Colonic mucosa (tissue), 4 donors: ENCODE measurements at regions not wholly inside any gene's neighbourhood (a gene's known extent, or its start where the extent isn't known, plus 50 kb on each side); places are given as distances from the start of the nearest gene placed in this dataset.

ENCODE experiments used
- DNase-seq: peaks from one replicate; pipeline ENCODE4 v3.0.0-alpha.2; 2020
- H3K27ac ChIP-seq: fragments of 200-600 bp; one replicate; pipeline ENCODE4 v1.8.0; 2021
- H3K27me3 ChIP-seq: fragments of 200-600 bp; one replicate; pipeline ENCODE4 v1.8.0; 2021
- H3K36me3 ChIP-seq: fragments of 200-600 bp; one replicate; pipeline ENCODE4 v1.8.0; 2021
- H3K4me1 ChIP-seq: fragments of 200-600 bp; one replicate; pipeline ENCODE4 v1.8.0; 2021; ENCODE audit warnings: mild to moderate bottlenecking
- H3K4me3 ChIP-seq: fragments of 200-600 bp; one replicate; pipeline ENCODE4 v1.8.0; 2021
- H3K9ac ChIP-seq, 2 donors: one replicate each; pipeline ENCODE4 v1.7.0; 2013; ENCODE audit warnings: control low read depth in 2 of 2, low read depth in 2 of 2, low read length in 2 of 2
- H3K9me3 ChIP-seq: fragments of 200-600 bp; one replicate; pipeline ENCODE4 v1.8.0; 2021
- intact Hi-C: fragments of 100-400 bp; cut with DNase I; formaldehyde crosslinking; loops from one replicate; pipeline ENCODE4 v1.14.1; 2022
- TF ChIP-seq, protein P1 (sequence below): fragments of 200-600 bp; IDR thresholded peaks from one replicate; pipeline ENCODE4 v1.8.0; 2022; ENCODE audit warnings: antibody characterized with exemption, mild to moderate bottlenecking
- donor health status: healthy.
- donor health status: DM: no; HTN: no; CAD: no.
- donor health status: DM: no; HTN: no; CAD: no.

DNA sequence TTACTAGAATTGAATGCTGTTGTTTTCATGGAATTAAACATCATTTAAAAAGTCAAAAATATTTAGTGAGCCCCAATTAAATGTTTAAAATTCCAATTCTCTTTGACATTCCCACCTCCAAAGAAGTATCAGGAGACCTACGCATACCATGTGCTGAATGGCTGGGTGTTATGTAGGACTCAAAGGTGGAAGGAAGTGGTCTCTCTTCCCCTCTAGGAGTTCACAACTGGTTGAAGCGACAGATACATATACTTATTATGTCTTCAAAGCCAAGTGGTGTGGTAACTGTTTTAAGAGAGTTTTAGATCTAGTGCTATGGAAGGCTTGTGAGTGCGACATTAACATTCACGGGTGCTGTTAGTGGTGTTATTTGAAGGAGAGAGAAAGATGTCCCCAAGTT lies 464.0 kb downstream of the ATP23 start:
- no peak for DNase-seq

DNA sequence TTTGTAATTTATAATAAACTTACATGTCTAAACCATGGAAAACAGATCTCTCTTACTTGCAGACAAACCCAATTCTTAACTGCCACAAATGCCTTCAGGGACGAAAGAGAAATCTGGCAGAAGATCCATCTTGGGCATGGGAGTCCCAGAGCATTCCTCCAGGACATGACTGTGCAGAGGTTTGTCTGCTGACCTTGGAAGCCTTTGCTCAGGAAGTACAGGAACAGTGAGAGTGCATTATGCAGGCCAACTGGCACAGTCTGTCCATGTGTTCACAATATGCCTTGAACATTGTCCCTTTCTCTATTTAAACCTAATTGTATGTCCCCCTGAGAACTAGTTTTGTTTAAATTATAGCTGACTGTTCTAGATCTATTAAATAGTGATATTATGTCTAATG lies 467.1 kb downstream of the ATP23 start:
- H3K4me1 ChIP-seq, result no peaks in the 10 kb centered on the region
- H3K27ac ChIP-seq, result no peak overlapping the region
- H3K9ac ChIP-seq, result no peak overlapping the region
- H3K27me3 ChIP-seq, result no peaks in the 10 kb centered on the region
- TF ChIP-seq, protein P1, sequence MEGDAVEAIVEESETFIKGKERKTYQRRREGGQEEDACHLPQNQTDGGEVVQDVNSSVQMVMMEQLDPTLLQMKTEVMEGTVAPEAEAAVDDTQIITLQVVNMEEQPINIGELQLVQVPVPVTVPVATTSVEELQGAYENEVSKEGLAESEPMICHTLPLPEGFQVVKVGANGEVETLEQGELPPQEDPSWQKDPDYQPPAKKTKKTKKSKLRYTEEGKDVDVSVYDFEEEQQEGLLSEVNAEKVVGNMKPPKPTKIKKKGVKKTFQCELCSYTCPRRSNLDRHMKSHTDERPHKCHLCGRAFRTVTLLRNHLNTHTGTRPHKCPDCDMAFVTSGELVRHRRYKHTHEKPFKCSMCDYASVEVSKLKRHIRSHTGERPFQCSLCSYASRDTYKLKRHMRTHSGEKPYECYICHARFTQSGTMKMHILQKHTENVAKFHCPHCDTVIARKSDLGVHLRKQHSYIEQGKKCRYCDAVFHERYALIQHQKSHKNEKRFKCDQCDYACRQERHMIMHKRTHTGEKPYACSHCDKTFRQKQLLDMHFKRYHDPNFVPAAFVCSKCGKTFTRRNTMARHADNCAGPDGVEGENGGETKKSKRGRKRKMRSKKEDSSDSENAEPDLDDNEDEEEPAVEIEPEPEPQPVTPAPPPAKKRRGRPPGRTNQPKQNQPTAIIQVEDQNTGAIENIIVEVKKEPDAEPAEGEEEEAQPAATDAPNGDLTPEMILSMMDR, result no peak
- H3K4me3 ChIP-seq, result no peak overlapping the region
- intact Hi-C loops, result no loop called here
- no peak for DNase-seq
- H3K9me3 ChIP-seq, result no peaks in the 10 kb centered on the region
- no peaks in the 10 kb centered on the region for H3K36me3 ChIP-seq

More for the DNA sequence above, 464.0 kb downstream of the ATP23 start:
- intact Hi-C loops, result no loop called here
- Histone ChIP-seq H3K4me3 (no peak overlapping the region), H3K27me3 (no peaks in the 10 kb centered on the region), H3K4me1 (no peaks in the 10 kb centered on the region), H3K36me3 (no peaks in the 10 kb centered on the region), H3K27ac (no peak overlapping the region), H3K9me3 (no peaks in the 10 kb centered on the region), H3K9ac (no peak overlapping the region)
- TF ChIP-seq, protein P1, result no peak

DNA sequence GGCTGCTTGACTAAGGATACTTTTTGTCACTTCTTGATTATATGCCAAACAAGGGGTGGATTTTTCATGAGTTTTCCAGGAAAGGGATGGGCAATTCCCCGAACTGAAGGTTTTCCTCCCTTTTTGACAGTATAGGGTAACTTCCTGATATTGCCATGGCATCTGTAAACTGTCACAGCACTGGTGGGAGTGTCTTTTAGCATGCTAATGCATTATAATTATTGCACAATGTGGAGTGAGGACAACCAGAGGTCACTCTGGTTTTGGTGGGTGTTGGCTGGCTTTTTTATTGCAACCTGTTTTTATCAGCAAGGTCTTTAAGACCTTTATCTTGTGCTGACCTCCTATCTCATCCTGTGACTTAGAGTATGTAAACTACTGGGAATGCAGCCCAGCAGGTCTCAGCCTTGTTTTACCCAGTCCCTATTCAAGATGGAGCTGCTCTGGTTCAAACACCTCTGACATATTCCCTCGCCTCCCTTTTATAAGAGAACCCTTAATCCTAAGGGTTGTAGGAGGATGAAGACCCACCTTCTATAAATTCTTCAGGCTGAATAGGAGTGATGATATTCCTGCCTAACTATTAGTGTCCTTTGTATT lies 471.2 kb downstream of the ATP23 start:
- H3K27me3 ChIP-seq, result no peaks in the 10 kb centered on the region
- H3K36me3 ChIP-seq, result no peaks in the 10 kb centered on the region
- no peak overlapping the region for H3K27ac ChIP-seq
- no peak for DNase-seq
- no peak overlapping the region for H3K9ac ChIP-seq
- H3K4me3 ChIP-seq, result no peak overlapping the region
- TF ChIP-seq, protein P1, result no peak
- H3K9me3 ChIP-seq, result no peaks in the 10 kb centered on the region
- H3K4me1 ChIP-seq, result no peaks in the 10 kb centered on the region
- intact Hi-C loops, result no loop called here

DNA sequence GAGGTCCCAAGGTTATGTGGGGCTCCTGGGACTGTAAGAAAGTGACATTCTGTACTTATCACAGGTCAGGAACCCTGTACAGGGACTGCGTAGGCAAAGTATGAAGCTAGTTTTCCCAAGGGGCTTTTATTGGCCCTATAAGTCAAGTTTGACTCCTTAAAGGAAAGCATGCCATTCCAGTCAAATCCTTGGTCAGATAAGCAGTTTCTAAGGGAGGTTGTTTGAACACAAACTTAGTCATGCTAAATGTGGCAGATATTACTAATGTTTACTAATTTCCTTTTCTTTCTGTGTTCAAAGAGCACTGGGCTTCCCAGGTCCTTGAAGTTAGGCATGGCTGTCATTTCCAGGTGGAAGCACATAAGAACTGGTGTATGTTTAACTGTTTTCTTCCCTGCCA lies 472.4 kb downstream of the ATP23 start:
- Histone ChIP-seq H3K27me3 (no peaks in the 10 kb centered on the region), H3K27ac (no peak overlapping the region), H3K36me3 (no peaks in the 10 kb centered on the region), H3K9ac (no peak overlapping the region), H3K9me3 (no peaks in the 10 kb centered on the region), H3K4me3 (no peak overlapping the region), H3K4me1 (no peaks in the 10 kb centered on the region)
- TF ChIP-seq, protein P1, result no peak
- no peak for DNase-seq
- intact Hi-C loops, result no loop called here

DNA sequence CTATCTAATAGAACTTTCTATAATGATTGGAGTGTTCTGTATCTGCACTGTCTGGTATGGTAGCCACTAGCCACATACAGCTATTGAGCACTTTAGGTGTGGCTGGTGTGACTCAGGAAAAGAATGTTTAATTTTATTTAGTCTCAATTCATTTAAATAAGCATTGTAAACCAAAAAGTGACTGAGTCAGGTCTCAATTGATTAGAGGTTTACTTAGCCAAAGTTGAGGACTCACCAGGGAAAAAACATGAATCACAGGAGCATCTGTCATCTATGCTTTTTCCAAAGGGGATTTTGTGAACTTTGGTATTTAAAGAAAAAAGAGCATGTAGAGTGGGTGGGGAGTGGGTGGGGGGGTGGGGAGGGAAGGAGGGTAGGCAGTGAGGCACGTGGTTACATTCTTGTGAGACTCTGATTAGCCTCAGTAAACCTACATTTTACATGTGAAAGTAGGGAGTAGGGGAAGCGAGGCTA lies 473.1 kb downstream of the ATP23 start:
- Histone ChIP-seq H3K36me3 (no peaks in the 10 kb centered on the region), H3K4me3 (no peak overlapping the region), H3K27me3 (no peaks in the 10 kb centered on the region), H3K9ac (no peak overlapping the region), H3K4me1 (no peaks in the 10 kb centered on the region), H3K27ac (no peak overlapping the region), H3K9me3 (no peaks in the 10 kb centered on the region)
- DNase-seq, result no peak
- intact Hi-C loops, result no loop called here
- TF ChIP-seq, protein P1, result no peak
